ENCODE measurements at regions not wholly inside any gene's neighbourhood (a gene's known extent, or its start where the extent isn't known, plus 50 kb on each side); places are given as distances from the start of the nearest gene placed in this dataset.

- Mint-ChIP-seq H3K36me3 (ENCODE audit: low read depth) (no peaks in the 10 kb centered on the region), H3K4me1 (no peaks in the 10 kb centered on the region), H3K4me3 (no peak overlapping the region), H3K27ac (no peak overlapping the region), H3K9me3 (no peaks in the 10 kb centered on the region), H3K27me3 (peaks cover 15% of the 10 kb centered on the region)
- TF ChIP-seq, protein P1, sequence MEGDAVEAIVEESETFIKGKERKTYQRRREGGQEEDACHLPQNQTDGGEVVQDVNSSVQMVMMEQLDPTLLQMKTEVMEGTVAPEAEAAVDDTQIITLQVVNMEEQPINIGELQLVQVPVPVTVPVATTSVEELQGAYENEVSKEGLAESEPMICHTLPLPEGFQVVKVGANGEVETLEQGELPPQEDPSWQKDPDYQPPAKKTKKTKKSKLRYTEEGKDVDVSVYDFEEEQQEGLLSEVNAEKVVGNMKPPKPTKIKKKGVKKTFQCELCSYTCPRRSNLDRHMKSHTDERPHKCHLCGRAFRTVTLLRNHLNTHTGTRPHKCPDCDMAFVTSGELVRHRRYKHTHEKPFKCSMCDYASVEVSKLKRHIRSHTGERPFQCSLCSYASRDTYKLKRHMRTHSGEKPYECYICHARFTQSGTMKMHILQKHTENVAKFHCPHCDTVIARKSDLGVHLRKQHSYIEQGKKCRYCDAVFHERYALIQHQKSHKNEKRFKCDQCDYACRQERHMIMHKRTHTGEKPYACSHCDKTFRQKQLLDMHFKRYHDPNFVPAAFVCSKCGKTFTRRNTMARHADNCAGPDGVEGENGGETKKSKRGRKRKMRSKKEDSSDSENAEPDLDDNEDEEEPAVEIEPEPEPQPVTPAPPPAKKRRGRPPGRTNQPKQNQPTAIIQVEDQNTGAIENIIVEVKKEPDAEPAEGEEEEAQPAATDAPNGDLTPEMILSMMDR (IDR thresholded peaks at IDR 0.05) = no peak
- ATAC-seq (ENCODE audit: low read depth) (no peak), DNase-seq (no peak)
- intact Hi-C loops (cut with micrococcal nuclease) = no loop called here
- ChIA-PET CTCF (interaction anchor here (0.5 kb wide), 1 partner anchor 266 kb away, joined by 3 read pairs; no protein-coding TSS in a partner anchor), POLR2A (no interaction called here)
These were observed 71.9 kb upstream of the NHSL1 start for GRCh38 chr6:138571181-138571580.

- ChIA-PET CTCF (no interaction called here), POLR2A (no interaction called here)
- Mint-ChIP-seq H3K27ac (no peak overlapping the region), H3K4me3 (no peak overlapping the region), H3K27me3 (peaks cover 15% of the 10 kb centered on the region), H3K4me1 (no peaks in the 10 kb centered on the region), H3K9me3 (no peaks in the 10 kb centered on the region), H3K36me3 (ENCODE audit: low read depth) (no peaks in the 10 kb centered on the region)
- intact Hi-C loops (cut with micrococcal nuclease) = no loop called here
- no peak for ATAC-seq (ENCODE audit: low read depth)
- TF ChIP-seq, protein P1 (IDR thresholded peaks at IDR 0.05) = no peak
- no peak for DNase-seq
These were observed 72.4 kb upstream of the NHSL1 start for GRCh38 chr6:138571585-138572166.

DNA sequence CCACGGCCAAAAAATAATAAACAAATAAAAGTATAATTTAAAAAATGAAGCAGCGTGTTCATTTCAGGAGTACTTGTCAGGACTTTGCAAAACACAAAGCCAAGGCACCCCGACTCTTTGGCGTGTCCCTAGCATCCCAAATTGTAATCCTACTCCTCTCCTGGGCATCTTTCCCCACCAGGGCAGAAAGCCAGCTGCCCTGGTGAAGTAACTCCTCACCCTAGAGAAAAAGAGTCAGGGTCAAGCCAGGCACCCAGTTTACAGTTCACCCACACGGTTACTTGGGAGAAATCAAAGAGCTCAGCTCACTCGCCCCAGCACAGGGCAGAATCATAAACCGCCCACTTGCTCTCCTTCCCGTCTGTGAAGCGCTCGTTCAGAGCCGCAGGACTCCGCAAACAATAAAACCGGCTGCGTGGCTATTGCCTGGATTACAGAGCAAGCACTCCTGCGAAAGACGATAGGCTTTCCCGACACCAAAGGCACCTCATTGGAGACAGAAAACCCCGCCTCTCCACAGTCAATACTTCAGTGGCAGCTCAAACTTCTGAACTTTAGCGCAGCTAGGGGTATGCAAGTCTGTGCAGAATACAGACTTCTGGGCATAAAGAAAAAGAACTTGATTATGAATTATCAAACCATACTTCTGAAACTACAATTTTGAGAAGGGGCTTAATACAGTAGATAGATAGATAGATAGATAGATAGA is 73.0 kb upstream of the NHSL1 start:
- Mint-ChIP-seq H3K4me1 (peaks cover 5% of the 10 kb centered on the region), H3K9me3 (no peaks in the 10 kb centered on the region), H3K4me3 (no peak overlapping the region), H3K27ac (no peak overlapping the region), H3K36me3 (ENCODE audit: low read depth) (no peaks in the 10 kb centered on the region), H3K27me3 (peaks cover 15% of the 10 kb centered on the region)
- CTCF ChIA-PET = no interaction called here
- no peak for ATAC-seq (ENCODE audit: low read depth)
- DNase-seq = no peak
- TF ChIP-seq, protein P1 (IDR thresholded peaks at IDR 0.05) = no peak
- intact Hi-C loops (cut with micrococcal nuclease) = no loop called here
- POLR2A ChIA-PET = no interaction called here

GRCh38 chr6:138572885-138573284 is 73.6 kb upstream of the NHSL1 start:
- Mint-ChIP-seq H3K27me3 (peaks cover 14% of the 10 kb centered on the region), H3K9me3 (no peaks in the 10 kb centered on the region), H3K4me1 (peaks cover 6% of the 10 kb centered on the region), H3K4me3 (no peak overlapping the region), H3K27ac (no peak overlapping the region), H3K36me3 (ENCODE audit: low read depth) (no peaks in the 10 kb centered on the region)
- ATAC-seq (ENCODE audit: low read depth) (no peak), DNase-seq (no peak)
- TF ChIP-seq, protein P1 (IDR thresholded peaks at IDR 0.05) = no peak
- intact Hi-C loops (cut with micrococcal nuclease) = no loop called here
- ChIA-PET POLR2A (no interaction called here), CTCF (no interaction called here)

DNA sequence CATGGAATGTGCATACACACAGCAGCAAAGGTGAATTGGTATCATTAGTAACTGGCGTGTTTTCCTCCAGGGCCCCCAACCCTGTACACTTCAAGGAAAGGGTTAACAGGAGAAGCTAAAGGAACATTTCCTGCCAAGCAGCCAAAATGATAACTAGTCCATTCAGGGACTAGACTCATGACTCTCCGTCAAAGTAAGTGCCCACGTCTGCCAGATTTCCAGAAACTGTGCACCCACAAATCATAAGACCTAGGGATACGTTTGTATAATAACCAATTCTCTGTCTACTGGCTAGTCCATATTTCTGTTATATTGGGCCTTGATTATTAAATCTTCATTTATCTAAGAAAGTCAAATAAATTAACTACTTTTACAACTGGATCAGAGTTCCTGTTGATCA is 76.0 kb upstream of the NHSL1 start:
- DNase-seq (no peak), ATAC-seq (ENCODE audit: low read depth) (no peak)
- H3K4me1 Mint-ChIP-seq = peaks cover 6% of the 10 kb centered on the region
- TF ChIP-seq, protein P1 (IDR thresholded peaks at IDR 0.05) = no peak
- ChIA-PET POLR2A (no interaction called here), CTCF (interaction anchor here (1.8 kb wide), 1 partner anchor 13 kb away, joined by 4 read pairs; no protein-coding TSS in a partner anchor)
- H3K36me3 Mint-ChIP-seq (ENCODE audit: low read depth) = no peaks in the 10 kb centered on the region
- H3K4me3 Mint-ChIP-seq = no peak overlapping the region
- intact Hi-C loops (cut with micrococcal nuclease) = no loop called here
- peaks cover 10% of the 10 kb centered on the region for H3K27me3 Mint-ChIP-seq
- H3K9me3 Mint-ChIP-seq = no peaks in the 10 kb centered on the region
- no peak overlapping the region for H3K27ac Mint-ChIP-seq

Measured in activated B cell treated with CpG ODN at 0.5 μM for 24 hours (primary cell).